H9 (cell line): ENCODE measurements at regions not wholly inside any gene's neighbourhood (a gene's known extent, or its start where the extent isn't known, plus 50 kb on each side); places are given as distances from the start of the nearest gene placed in this dataset.

Source experiments
- DNase-seq: peaks from one replicate; pipeline ENCODE4 v3.0.0-alpha.2; 2017
- H2AFZ ChIP-seq: one replicate; pipeline ENCODE4 v1.6.1; 2013; ENCODE audit warnings: mild to moderate bottlenecking, low read length, control low read depth, moderate library complexity
- H2AK5ac ChIP-seq: 2 replicates; pipeline ENCODE4 v1.6.1; 2013; ENCODE audit warnings: low read length, control low read depth, mixed read lengths; ENCODE audit not compliant: insufficient read length
- H2BK120ac ChIP-seq: one replicate; pipeline ENCODE4 v1.6.1; 2013; ENCODE audit warnings: low read depth, mild to moderate bottlenecking, low read length, control low read depth, inconsistent platforms; ENCODE audit not compliant: poor library complexity, severe bottlenecking
- H2BK12ac ChIP-seq: 2 replicates; pipeline ENCODE4 v1.6.1; 2013; ENCODE audit warnings: low read length, control low read depth, mixed read lengths, low read depth; ENCODE audit not compliant: insufficient read length
- H2BK15ac ChIP-seq: 2 replicates; pipeline ENCODE4 v1.6.1; 2013; ENCODE audit warnings: low read depth, low read length, control low read depth
- H2BK20ac ChIP-seq: one replicate; pipeline ENCODE4 v1.6.1; 2013; ENCODE audit warnings: low read depth, mild to moderate bottlenecking, low read length, control low read depth, inconsistent platforms; ENCODE audit not compliant: poor library complexity, severe bottlenecking
- H2BK5ac ChIP-seq: 2 replicates; pipeline ENCODE4 v1.6.1; 2013; ENCODE audit warnings: low read length, control low read depth, mixed read lengths; ENCODE audit not compliant: insufficient read length
- H3K14ac ChIP-seq: 2 replicates; pipeline ENCODE4 v1.6.1; 2013; ENCODE audit warnings: low read length, control low read depth; ENCODE audit not compliant: insufficient read depth
- H3K18ac ChIP-seq: 2 replicates; pipeline ENCODE4 v1.6.1; 2013; ENCODE audit warnings: low read depth, mild to moderate bottlenecking, mixed read lengths, low read length, control low read depth; ENCODE audit not compliant: insufficient read length
- H3K23ac ChIP-seq: 2 replicates; pipeline ENCODE4 v1.6.1; 2013; ENCODE audit warnings: low read length, control low read depth, mixed read lengths, low read depth; ENCODE audit not compliant: insufficient read length
- H3K23me2 ChIP-seq: 2 replicates; pipeline ENCODE4 v1.6.1; 2013; ENCODE audit warnings: low read depth, mild to moderate bottlenecking, mixed read lengths, low read length, control low read depth; ENCODE audit not compliant: insufficient read length, poor library complexity, severe bottlenecking
- H3K27ac ChIP-seq: 2 replicates; pipeline ENCODE4 v1.5.1; 2013; ENCODE audit warnings: low read length, control low read depth, mixed read lengths, low read depth; ENCODE audit not compliant: insufficient read length
- H3K27me3 ChIP-seq: 2 replicates; pipeline ENCODE4 v1.6.1; 2013; ENCODE audit warnings: low read length, control low read depth, inconsistent platforms; ENCODE audit not compliant: insufficient read depth
- H3K4ac ChIP-seq: 2 replicates; pipeline ENCODE4 v1.6.1; 2013; ENCODE audit warnings: low read depth, mild to moderate bottlenecking, control low read depth, inconsistent platforms, low read length, moderate library complexity
- H3K4me1 ChIP-seq: 2 replicates; pipeline ENCODE4 v1.6.1; 2013; ENCODE audit warnings: low read length, control low read depth, inconsistent platforms; ENCODE audit not compliant: insufficient read depth
- H3K4me2 ChIP-seq: 2 replicates; pipeline ENCODE4 v1.6.1; 2013; ENCODE audit warnings: low read length, control low read depth, mixed read lengths; ENCODE audit not compliant: insufficient read length, insufficient read depth
- H3K56ac ChIP-seq: 2 replicates; pipeline ENCODE4 v1.6.1; 2013; ENCODE audit warnings: low read depth, mild to moderate bottlenecking, mixed read lengths, low read length, control low read depth; ENCODE audit not compliant: insufficient read length
- H3K79me1 ChIP-seq: 2 replicates; pipeline ENCODE4 v1.6.1; 2013; ENCODE audit warnings: low read depth, mild to moderate bottlenecking, moderate library complexity, low read length, control low read depth, inconsistent platforms; ENCODE audit not compliant: insufficient read depth, poor library complexity, severe bottlenecking
- H3K79me2 ChIP-seq: 2 replicates; pipeline ENCODE4 v1.6.1; 2013; ENCODE audit warnings: low read length, control low read depth, inconsistent platforms; ENCODE audit not compliant: insufficient read depth
- H3K9ac ChIP-seq: 2 replicates; pipeline ENCODE4 v1.6.1; 2013; ENCODE audit warnings: low read length, control low read depth, mixed read lengths; ENCODE audit not compliant: insufficient read length; ENCODE audit errors: extremely low read depth
- H3K9me3 ChIP-seq: one replicate; pipeline ENCODE4 v1.6.1; 2013; ENCODE audit warnings: low read depth, low read length, inconsistent platforms; ENCODE audit not compliant: control insufficient read depth
- H3T11ph ChIP-seq: one replicate; pipeline ENCODE4 v1.6.1; 2013; ENCODE audit warnings: mild to moderate bottlenecking, low read length, control low read depth, inconsistent platforms
- H4K20me1 ChIP-seq: one replicate; pipeline ENCODE4 v1.6.1; 2013; ENCODE audit not compliant: control insufficient read depth, insufficient read length, insufficient read depth
- H4K5ac ChIP-seq: 2 replicates; pipeline ENCODE4 v1.6.1; 2013; ENCODE audit warnings: low read depth, mild to moderate bottlenecking, mixed read lengths, low read length, control low read depth; ENCODE audit not compliant: insufficient read length
- H4K8ac ChIP-seq: replicated peaks from 2 replicates; pipeline ENCODE4 v1.6.1; 2013; ENCODE audit warnings: low read length, control low read depth, mixed read lengths, low read depth; ENCODE audit not compliant: insufficient read length
- H4K91ac ChIP-seq: 2 replicates; pipeline ENCODE4 v1.6.1; 2013; ENCODE audit warnings: low read depth, mild to moderate bottlenecking, moderate library complexity, mixed read lengths, low read length, control low read depth; ENCODE audit not compliant: insufficient read length
- H3K27ac Mint-ChIP-seq, 3 experiments: 2 replicates in 2 of 3; 3 replicates in 1 of 3; pipeline ENCODE4 v1.8.0; 2020 to 2021; ENCODE audit warnings: mixed read lengths in 3 of 3, mild to moderate bottlenecking in 1 of 3, moderate library complexity in 1 of 3
- H3K27me3 Mint-ChIP-seq: 2 replicates; pipeline ENCODE4 v1.8.0; 2021; ENCODE audit warnings: low read depth, mild to moderate bottlenecking, moderate library complexity, mixed read lengths
- H3K36me3 Mint-ChIP-seq, 3 experiments: 2 replicates in 2 of 3; 3 replicates in 1 of 3; pipeline ENCODE4 v1.8.0; 2020 to 2021; ENCODE audit warnings: low read depth in 3 of 3, mixed read lengths in 3 of 3; ENCODE audit not compliant: insufficient read depth in 1 of 3
- H3K4me1 Mint-ChIP-seq, 2 experiments: 2 replicates each; pipeline ENCODE4 v1.8.0; 2020; ENCODE audit warnings: mixed read lengths in 2 of 2
- H3K4me3 Mint-ChIP-seq, 2 experiments: 2 replicates in 1 of 2; 3 replicates in 1 of 2; pipeline ENCODE4 v1.8.0; 2020 to 2021; ENCODE audit warnings: mild to moderate bottlenecking in 2 of 2, mixed read lengths in 2 of 2, moderate library complexity in 1 of 2
- H3K9me3 Mint-ChIP-seq, 2 experiments: 2 replicates in 1 of 2; 3 replicates in 1 of 2; pipeline ENCODE4 v1.8.0; 2020; ENCODE audit warnings: mild to moderate bottlenecking in 2 of 2, mixed read lengths in 2 of 2, moderate library complexity in 1 of 2
- WGBS: extraction: QIAGEN DNeasy Blood & Tissue Kit; methylation state at CpG from one replicate; pipeline ENCODE4 v1.1.7; 2013; ENCODE audit warnings: missing lambda C conversion rate, low lambda C conversion rate, mixed read lengths; ENCODE audit not compliant: insufficient read length; ENCODE audit errors: extremely low coverage; 5-methylcytosine and 5-hydroxymethylcytosine counted together
- TF ChIP-seq, protein P1 (sequence below): fragments of 200-600 bp; sonication (generic); conservative IDR thresholded peaks from 3 replicates; pipeline ENCODE4 v1.8.0; 2021; ENCODE audit warnings: antibody characterized with exemption, mild to moderate bottlenecking

DNA sequence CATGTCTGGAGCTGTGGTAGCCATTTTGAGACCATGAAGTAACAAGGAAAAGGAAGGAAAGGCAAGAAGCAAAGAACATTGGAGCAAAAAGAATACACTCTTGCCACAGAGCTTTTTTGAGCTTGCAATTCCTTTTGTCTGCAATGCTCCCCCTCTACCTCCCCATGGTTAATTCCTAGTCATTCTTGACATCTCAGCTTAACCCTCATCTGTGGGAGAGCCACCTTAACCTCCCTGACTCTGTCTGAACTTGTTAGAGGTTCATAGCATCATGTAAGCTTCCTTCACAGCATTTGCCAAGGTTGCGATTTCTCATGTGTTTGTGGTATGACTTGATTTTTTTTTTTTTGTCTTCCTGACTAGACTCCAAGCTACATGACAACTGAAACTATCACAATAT is 564.1 kb upstream of the PLXNA2 start:
- H3K14ac ChIP-seq, result no peak overlapping the region
- H2BK12ac ChIP-seq, result no peak overlapping the region
- no peak overlapping the region for H3K9ac ChIP-seq
- H3K79me1 ChIP-seq, result no peaks in the 10 kb centered on the region
- no peaks in the 10 kb centered on the region for H4K20me1 ChIP-seq
- no peak overlapping the region for H2BK120ac ChIP-seq
- H3K4me1 ChIP-seq, result peaks cover 3% of the 10 kb centered on the region; the same call in 1 of the 2 replicates
- Mint-ChIP-seq H3K27ac (no peak overlapping the region), H3K36me3 (0 out of 7 replicates have a peak, but pooled peaks cover 0 to 4% (median 1%) of the 10 kb centered on the region in 3 experiments), H3K27me3 (0 out of 2 replicates have a peak, but pooled peaks cover 2% of the 10 kb centered on the region), H3K4me1 (peaks cover 5 to 6% of the 10 kb centered on the region in 2 experiments), H3K9me3 (peaks cover 0 to 7% of the 10 kb centered on the region in 2 experiments; a peak in 2 of 5 replicates), H3K4me3 (no peak overlapping the region)
- no peak for DNase-seq
- no peak overlapping the region for H3K56ac ChIP-seq
- no peak overlapping the region for H3K27ac ChIP-seq
- no peaks in the 10 kb centered on the region for H3K9me3 ChIP-seq
- H4K8ac ChIP-seq, result no peak overlapping the region
- H4K5ac ChIP-seq, result no peak overlapping the region
- no peak overlapping the region for H2BK15ac ChIP-seq
- no peaks in the 10 kb centered on the region for H3K27me3 ChIP-seq
- H2AK5ac ChIP-seq, result no peak overlapping the region
- no peak overlapping the region for H3K18ac ChIP-seq
- no peak overlapping the region for H3K4me2 ChIP-seq
- no peaks in the 10 kb centered on the region for H3K23me2 ChIP-seq
- H2BK20ac ChIP-seq, result no peak overlapping the region
- H3K4ac ChIP-seq, result no peak overlapping the region
- no CpG with 5 or more reads among the region's 1 CpG for whole genome bisulfite sequencing
- no peak overlapping the region for H4K91ac ChIP-seq
- H3T11ph ChIP-seq, result no peak overlapping the region
- TF ChIP-seq, protein P1, sequence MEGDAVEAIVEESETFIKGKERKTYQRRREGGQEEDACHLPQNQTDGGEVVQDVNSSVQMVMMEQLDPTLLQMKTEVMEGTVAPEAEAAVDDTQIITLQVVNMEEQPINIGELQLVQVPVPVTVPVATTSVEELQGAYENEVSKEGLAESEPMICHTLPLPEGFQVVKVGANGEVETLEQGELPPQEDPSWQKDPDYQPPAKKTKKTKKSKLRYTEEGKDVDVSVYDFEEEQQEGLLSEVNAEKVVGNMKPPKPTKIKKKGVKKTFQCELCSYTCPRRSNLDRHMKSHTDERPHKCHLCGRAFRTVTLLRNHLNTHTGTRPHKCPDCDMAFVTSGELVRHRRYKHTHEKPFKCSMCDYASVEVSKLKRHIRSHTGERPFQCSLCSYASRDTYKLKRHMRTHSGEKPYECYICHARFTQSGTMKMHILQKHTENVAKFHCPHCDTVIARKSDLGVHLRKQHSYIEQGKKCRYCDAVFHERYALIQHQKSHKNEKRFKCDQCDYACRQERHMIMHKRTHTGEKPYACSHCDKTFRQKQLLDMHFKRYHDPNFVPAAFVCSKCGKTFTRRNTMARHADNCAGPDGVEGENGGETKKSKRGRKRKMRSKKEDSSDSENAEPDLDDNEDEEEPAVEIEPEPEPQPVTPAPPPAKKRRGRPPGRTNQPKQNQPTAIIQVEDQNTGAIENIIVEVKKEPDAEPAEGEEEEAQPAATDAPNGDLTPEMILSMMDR, result no peak
- H2BK5ac ChIP-seq, result no peak overlapping the region
- H3K79me2 ChIP-seq, result no peaks in the 10 kb centered on the region
- H2AFZ ChIP-seq, result no peak overlapping the region
- no peak overlapping the region for H3K23ac ChIP-seq
